Adrenal gland (tissue), 9 donors: ENCODE measurements at regions not wholly inside any gene's neighbourhood (a gene's known extent, or its start where the extent isn't known, plus 50 kb on each side); places are given as distances from the start of the nearest gene placed in this dataset.
A peak's percentile ranks its signal among the peaks of the same experiment; 100 is the strongest.

Source experiments
- DNase-seq, 7 donors: peaks; one replicate each; pipeline ENCODE4 v3.0.0-alpha.2; 2019 to 2020
- H3K27ac ChIP-seq, 5 donors: fragments of 200-600 bp; sonication (generic) in 4 of 5; 1 replicate in 3 of 5; 2 replicates in 2 of 5; pipeline versions ENCODE4 v1.5.1 to v1.8.0; 2016 to 2020; ENCODE audit warnings: mild to moderate bottlenecking in 1 of 5
- H3K27me3 ChIP-seq: fragments of 200-600 bp; 2 replicates; pipeline ENCODE4 v1.8.0; 2021
- H3K36me3 ChIP-seq, 2 donors: fragments of 200-600 bp; replicated peaks in 1 of 2; 1 replicate in 1 of 2; 2 replicates in 1 of 2; pipeline versions ENCODE4 v1.5.1 to v1.8.0; 2018 to 2022
- H3K4me1 ChIP-seq, 2 donors: fragments of 200-600 bp; replicated peaks in 1 of 2; 1 replicate in 1 of 2; 2 replicates in 1 of 2; pipeline versions ENCODE4 v1.5.1 to v1.8.0; 2018 to 2021
- H3K4me3 ChIP-seq, 4 donors: fragments of 200-600 bp; sonication (generic) in 3 of 4; one replicate each; pipeline ENCODE4 v1.5.1; 2016 to 2018
- H3K9me3 ChIP-seq, 3 donors: fragments of 200-600 bp; sonication (generic) in 1 of 3; replicated peaks in 1 of 3; 1 replicate in 2 of 3; 2 replicates in 1 of 3; pipeline versions ENCODE4 v1.5.1 to v1.8.0; 2016 to 2021
- POLR2A ChIP-seq, 2 donors: fragments of 450-650 bp; IDR thresholded peaks; one replicate each; pipeline ENCODE4 v1.6.1; 2017; ENCODE audit warnings: antibody characterized with exemption in 2 of 2, mild to moderate bottlenecking in 2 of 2, moderate library complexity in 1 of 2
- WGBS, 4 donors: extraction: QIAGEN DNeasy Blood & Tissue Kit in 2 of 4; methylation state at CpG; one replicate each; pipeline versions ENCODE4 v1.1.5 to v1.1.7; 2013 to 2017; 5-methylcytosine and 5-hydroxymethylcytosine counted together
- intact Hi-C, 2 donors: fragments of 100-400 bp; cut with DNase I; formaldehyde crosslinking; loops; one replicate each; pipeline versions ENCODE4 v1.14.1 to v1.15.0; 2022 to 2023
- TF ChIP-seq, protein P1 (sequence below), 6 experiments: fragments of 450-650 bp in 4 of 6; fragments of 200-600 bp in 2 of 6; sonication (generic) in 1 of 6; IDR thresholded peaks; 1 replicate in 5 of 6; 2 replicates in 1 of 6; pipeline versions ENCODE4 v1.5.1 to v1.8.0; 2016 to 2021; ENCODE audit warnings: antibody characterized with exemption in 6 of 6, mild to moderate bottlenecking in 2 of 6, moderate library complexity in 1 of 6
- donor health status: healthy with polysubstance abuse.
- donor health status: Bipolar disorder and iron deficiency.
- donor health status: DM: yes; HTN: yes; CAD: no.
- donor health status: DM: no; HTN: no; CAD: no.
- donor health status: DM: no; HTN: no; CAD: no.

DNA sequence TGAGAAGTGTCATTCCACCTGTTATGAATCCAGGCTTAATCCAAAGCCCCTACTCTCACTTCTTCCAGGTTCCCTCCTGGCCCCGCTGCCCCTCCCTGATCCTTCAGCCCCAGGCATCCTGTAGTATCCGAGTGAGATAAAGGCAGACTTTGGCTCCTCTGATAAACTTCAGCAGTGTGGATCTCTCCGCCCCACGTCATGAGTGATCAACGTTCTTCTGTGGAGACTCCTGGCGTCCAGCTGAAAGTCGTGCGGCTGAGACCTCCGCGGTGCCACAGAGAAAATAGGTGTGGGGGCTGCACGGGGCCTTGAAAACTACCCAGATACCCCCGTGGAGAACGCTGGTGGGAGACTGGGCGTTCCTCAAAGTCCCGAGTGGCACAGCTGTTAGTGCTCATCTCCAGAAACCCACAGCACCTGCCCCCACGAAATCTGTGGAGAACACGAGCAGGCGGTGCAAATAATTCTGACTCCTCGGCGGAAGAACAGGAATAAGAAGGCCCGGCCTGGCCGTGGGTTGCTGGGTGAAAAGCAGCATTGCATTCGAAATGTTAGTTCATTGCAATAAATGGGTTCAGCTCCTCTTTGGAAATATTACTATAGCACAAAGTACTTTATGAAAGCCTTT is 180.0 kb upstream of the RGS6 start:
- no peak overlapping the region for H3K4me3 ChIP-seq

GRCh38 chr14:71753126-71753830 is 179.0 kb upstream of the RGS6 start:
- Histone ChIP-seq H3K27me3 (no peaks in the 10 kb centered on the region), H3K27ac (peak overlapping the region in 3 of 5 donors; percentile 55 to 71 (median 66)), H3K9me3 (peaks cover 0 to 5% (median 0%) of the 10 kb centered on the region in 3 donors), H3K4me3 (no peak overlapping the region), H3K36me3 (no peaks in the 10 kb centered on the region), H3K4me1 (peaks cover 4 to 10% of the 10 kb centered on the region in 2 donors)
- DNase-seq, result peak; percentile 91 to 98 (median 97)
- TF ChIP-seq, protein P1, sequence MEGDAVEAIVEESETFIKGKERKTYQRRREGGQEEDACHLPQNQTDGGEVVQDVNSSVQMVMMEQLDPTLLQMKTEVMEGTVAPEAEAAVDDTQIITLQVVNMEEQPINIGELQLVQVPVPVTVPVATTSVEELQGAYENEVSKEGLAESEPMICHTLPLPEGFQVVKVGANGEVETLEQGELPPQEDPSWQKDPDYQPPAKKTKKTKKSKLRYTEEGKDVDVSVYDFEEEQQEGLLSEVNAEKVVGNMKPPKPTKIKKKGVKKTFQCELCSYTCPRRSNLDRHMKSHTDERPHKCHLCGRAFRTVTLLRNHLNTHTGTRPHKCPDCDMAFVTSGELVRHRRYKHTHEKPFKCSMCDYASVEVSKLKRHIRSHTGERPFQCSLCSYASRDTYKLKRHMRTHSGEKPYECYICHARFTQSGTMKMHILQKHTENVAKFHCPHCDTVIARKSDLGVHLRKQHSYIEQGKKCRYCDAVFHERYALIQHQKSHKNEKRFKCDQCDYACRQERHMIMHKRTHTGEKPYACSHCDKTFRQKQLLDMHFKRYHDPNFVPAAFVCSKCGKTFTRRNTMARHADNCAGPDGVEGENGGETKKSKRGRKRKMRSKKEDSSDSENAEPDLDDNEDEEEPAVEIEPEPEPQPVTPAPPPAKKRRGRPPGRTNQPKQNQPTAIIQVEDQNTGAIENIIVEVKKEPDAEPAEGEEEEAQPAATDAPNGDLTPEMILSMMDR (IDR thresholded peaks at IDR 0.05), result peak; percentile 75 to 98 (median 94)
- no peak for TF ChIP-seq POLR2A (IDR thresholded peaks at IDR 0.05)
- intact Hi-C loops, result loop anchor here (5.0 to 10.0 kb wide), 2 partner anchors 102 to 611 kb away; no protein-coding TSS in a partner anchor
- WGBS, 4 donors, result 22 to 25% (median 23%) methylated on average over 17 to 21 of the region's 21 CpGs

More for the DNA sequence above, 180.0 kb upstream of the RGS6 start:
- peaks cover 0 to 9% (median 0%) of the 10 kb centered on the region in 3 donors for H3K9me3 ChIP-seq
- DNase-seq, result no peak
- no peaks in the 10 kb centered on the region for H3K36me3 ChIP-seq
- no peak overlapping the region for H3K27ac ChIP-seq
- 90 to 93% (median 91%) methylated on average over 22 to 23 of the region's 23 CpGs for WGBS, 4 donors
- H3K4me1 ChIP-seq, result peaks cover 4 to 10% of the 10 kb centered on the region in 2 donors
- intact Hi-C loops, result loop anchor here (5.0 to 10.0 kb wide), 2 partner anchors 103 to 610 kb away; no protein-coding TSS in a partner anchor
- no peak for TF ChIP-seq POLR2A (IDR thresholded peaks at IDR 0.05)
- TF ChIP-seq, protein P1 (IDR thresholded peaks at IDR 0.05), result no peak
- H3K27me3 ChIP-seq, result no peaks in the 10 kb centered on the region

- H3K4me3 ChIP-seq, result no peak overlapping the region
- peaks cover 4 to 10% of the 10 kb centered on the region in 2 donors for H3K4me1 ChIP-seq
- WGBS, 4 donors, result 91 to 98% (median 93%) methylated on average over 16 of the region's 16 CpGs
- intact Hi-C loops, result loop anchor here (5.0 to 10.0 kb wide), 2 partner anchors 101 to 612 kb away; no protein-coding TSS in a partner anchor
- H3K9me3 ChIP-seq, result no peaks in the 10 kb centered on the region
- H3K36me3 ChIP-seq, result no peaks in the 10 kb centered on the region
- H3K27ac ChIP-seq, result no peak overlapping the region
- TF ChIP-seq, protein P1 (IDR thresholded peaks at IDR 0.05), result no peak
- TF ChIP-seq POLR2A (IDR thresholded peaks at IDR 0.05), result no peak
- no peaks in the 10 kb centered on the region for H3K27me3 ChIP-seq
- DNase-seq, result no peak
Measured at GRCh38 chr14:71753976-71754375, 178.3 kb upstream of the RGS6 start.

DNA sequence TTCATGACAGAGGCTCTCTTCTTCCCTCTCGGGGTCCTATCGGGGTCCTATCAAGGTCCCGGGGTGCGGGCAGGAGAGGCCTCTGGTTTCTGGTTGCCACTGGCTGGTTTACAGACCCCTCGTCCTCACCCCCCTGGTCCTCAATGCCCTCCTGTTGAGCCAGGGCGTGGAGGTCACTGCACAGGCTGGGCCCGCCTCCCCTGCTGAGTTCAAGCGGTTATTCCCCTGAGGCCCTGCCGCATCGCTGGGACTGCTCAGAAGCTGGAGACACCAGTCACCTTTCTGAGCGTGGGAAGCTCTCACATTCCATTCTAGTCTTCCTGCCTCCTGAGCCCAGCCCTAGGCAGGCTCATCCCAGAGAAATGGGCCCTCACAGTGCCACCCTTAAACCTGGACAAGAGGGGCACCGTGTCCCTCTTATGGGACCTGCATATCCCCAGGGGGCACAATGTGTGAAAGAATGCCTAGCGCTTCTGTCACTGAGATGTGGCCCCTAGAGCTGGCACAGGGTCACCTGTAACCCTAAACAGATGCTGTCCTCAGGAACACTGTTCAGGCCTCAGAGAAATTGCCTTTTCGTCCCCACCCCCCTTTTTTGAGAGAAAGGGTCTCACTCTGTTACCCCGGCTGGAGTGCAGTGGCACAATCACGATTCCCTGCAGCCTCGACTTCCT is 177.7 kb upstream of the RGS6 start:
- no peaks in the 10 kb centered on the region for H3K27me3 ChIP-seq
- peaks cover 4 to 10% of the 10 kb centered on the region in 2 donors for H3K4me1 ChIP-seq
- WGBS, 4 donors, result 93 to 96% (median 94%) methylated on average over 16 to 17 of the region's 17 CpGs
- no peak overlapping the region for H3K4me3 ChIP-seq
- intact Hi-C loops, result loop anchor here (5.0 to 10.0 kb wide), 2 partner anchors 100 to 612 kb away; no protein-coding TSS in a partner anchor
- H3K27ac ChIP-seq, result no peak overlapping the region
- no peak for DNase-seq
- TF ChIP-seq, protein P1 (IDR thresholded peaks at IDR 0.05), result no peak
- TF ChIP-seq POLR2A (IDR thresholded peaks at IDR 0.05), result no peak
- no peaks in the 10 kb centered on the region for H3K9me3 ChIP-seq
- H3K36me3 ChIP-seq, result no peaks in the 10 kb centered on the region
